GM21576 (cell line): ENCODE measurements at regions not wholly inside any gene's neighbourhood (a gene's known extent, or its start where the extent isn't known, plus 50 kb on each side); places are given as distances from the start of the nearest gene placed in this dataset.
"Not testable (repeated sequence)": the region's sequence is repeated elsewhere in the genome, so short reads cannot be mapped to it uniquely, and the experiment has no call there.

Experiments used
- ATAC-seq: cut with Tn5 transposase; IDR thresholded peaks from one replicate; pipeline ENCODE4 v1.9.1; 2021; ENCODE audit warnings: mild to moderate bottlenecking, moderate library complexity; ENCODE audit not compliant: unreplicated experiment

GRCh38 chr3:26763723-26764122, 141.2 kb downstream of the LRRC3B start:
- ATAC-seq, result no peak

DNA sequence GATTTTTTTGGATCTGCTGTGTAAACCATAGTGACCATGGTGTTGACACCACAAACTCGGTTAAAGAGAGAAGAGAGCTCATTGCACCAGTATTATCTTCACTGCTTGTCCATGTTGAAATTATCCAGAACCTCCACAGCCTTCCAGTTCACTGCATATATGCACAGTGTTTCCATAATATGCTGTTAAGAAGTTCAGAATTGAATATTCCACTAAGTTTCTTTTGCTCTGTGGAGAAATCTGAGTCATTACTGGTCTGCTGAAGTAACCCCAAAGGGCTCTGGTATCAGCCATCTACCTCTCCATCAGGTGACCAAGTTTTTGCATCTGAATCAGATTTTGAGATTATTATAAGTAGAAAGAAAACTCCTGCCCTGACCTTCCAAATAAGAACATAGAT, 143.5 kb downstream of the LRRC3B start:
- ATAC-seq, result no peak

DNA sequence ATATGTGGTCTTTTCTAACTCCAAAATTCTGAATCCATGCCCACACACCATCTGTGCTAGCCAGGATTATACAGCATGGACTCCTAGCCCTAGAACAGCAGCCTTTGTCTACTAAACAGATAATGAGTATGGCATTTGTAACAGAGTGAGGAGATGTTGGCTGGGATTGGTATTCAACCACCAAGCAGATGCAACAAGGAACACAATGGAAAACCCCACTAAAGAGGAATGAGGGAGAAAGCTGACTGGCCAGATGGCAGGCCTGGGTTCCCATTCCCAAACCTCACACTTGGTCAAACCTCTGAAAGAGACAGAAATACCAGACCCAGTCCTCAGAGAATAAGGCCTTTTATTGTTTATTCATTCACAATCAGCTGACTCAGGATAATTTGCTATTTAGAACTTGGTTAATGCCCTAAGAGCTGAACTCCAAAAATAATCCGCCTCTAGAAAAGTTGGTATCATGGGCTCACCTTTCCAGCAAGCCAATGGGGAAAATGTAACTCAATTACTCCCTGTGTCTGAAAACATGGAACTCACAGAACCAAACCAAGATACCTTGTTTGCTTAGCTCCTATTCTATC, 145.6 kb downstream of the LRRC3B start:
- ATAC-seq, result no peak

DNA sequence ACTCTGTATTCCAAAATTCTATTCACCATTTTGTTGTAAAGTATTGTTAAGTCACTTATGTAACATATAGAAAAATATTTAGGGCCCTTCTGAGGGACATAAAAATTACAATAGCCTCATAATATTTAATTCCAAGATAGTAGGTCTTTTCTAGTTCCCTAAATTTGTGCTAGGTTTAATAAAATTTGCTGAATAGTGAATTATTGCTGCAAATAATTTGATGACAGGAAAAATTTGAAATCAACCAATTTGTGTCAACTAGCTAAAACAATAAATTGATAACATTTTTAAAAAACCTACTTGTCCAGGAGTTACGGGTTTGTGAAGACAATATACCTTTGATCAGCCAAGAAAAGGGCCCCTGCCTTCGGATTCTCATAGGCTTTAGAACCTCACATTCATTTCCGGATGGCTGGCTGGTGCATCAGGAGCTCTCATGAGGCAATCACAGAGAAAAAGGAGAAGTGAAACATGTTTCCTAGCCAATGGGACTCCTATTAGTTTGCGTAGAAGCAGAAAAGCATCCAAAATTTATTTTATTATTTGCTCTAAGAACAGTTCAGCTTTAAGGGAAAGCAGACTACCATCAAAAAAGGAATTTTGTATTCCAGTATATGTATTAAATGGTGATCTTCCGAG, 177.2 kb downstream of the LRRC3B start:
- no peak for ATAC-seq

DNA sequence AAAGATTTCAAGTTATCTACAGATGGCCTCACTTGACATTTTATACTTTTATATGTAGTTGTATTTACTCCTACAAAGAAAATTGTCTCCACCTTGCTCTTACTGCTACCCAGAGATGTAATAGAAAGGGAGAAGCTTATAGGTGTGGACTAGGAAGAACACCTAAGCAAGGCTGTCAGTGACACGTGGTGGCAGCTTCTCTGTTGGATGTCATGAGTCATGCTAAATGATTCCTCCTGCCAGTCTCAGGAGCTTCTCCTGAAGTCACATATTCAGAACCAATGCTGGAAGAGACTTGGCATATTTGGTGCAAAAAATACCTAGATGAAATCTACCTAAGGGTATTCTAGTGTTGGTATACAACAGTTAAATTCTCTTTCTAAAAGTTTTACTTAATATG, 184.7 kb downstream of the LRRC3B start:
- no peak for ATAC-seq

- ATAC-seq, result no peak
Measured at GRCh38 chr3:26825454-26825853, 202.9 kb downstream of the LRRC3B start.

DNA sequence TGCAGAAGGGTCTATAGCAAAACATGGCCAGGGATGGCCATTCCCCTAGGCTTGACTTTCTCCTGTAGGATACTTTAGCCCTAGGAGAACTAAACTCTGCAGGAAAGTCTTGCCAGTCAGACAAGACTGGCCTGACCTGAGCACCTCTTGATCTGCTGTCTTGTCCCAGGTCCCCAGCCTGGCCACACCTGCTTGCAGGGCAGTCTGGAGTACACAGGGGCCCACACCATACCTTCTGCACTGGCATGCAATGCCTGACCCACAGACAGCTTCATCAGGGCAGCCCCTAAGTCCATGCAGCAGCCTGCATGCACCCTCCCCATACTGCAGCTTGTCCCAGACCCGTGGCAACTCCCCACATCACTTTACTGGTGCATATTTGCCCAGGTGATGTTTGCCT, 204.6 kb downstream of the LRRC3B start:
- ATAC-seq, result no peak

GRCh38 chr3:26838026-26838425, 215.5 kb downstream of the LRRC3B start:
- no peak for ATAC-seq

DNA sequence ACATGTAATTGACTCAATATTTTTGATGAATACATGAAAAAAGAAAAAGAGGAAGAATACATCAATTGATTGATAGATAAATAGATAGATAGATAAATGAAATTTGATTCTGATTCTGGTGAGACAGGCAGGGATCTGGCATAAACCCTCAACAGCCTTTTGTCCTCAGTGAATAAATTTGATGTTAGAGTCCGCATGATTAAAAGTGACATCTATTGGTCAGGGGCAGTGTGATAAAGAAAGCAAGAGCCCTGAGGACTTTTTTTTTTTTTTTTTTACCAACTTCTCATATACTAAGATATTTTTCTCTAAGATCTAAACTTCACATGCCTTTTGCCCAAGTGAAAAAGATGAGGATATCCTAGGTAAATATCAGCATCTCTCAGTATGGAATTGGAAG, 216.4 kb downstream of the LRRC3B start:
- no peak for ATAC-seq

- ATAC-seq, result no peak
Measured at GRCh38 chr3:26840272-26840870, 217.8 kb downstream of the LRRC3B start.

DNA sequence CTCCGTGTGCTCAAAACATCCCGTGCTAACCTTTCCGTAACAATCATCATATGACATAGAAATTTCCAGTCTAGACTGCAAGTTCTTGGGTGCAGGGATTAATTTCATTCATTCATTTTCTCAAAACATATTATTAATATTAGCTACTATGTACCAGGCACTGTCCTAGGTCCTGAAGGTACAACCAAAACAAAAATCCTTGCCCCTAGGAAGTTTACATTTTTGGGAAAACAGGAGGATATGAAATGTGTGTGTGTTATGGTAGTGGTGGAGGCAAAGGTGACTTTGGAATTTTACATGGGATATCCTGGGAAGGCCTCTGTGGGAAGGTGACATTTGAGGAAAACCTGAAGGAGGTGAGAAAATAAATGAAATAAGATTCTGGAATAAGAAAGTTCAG, 222.6 kb downstream of the LRRC3B start:
- no peak for ATAC-seq

- ATAC-seq, result no peak
Measured at GRCh38 chr3:26847680-26848079, 225.1 kb downstream of the LRRC3B start.

DNA sequence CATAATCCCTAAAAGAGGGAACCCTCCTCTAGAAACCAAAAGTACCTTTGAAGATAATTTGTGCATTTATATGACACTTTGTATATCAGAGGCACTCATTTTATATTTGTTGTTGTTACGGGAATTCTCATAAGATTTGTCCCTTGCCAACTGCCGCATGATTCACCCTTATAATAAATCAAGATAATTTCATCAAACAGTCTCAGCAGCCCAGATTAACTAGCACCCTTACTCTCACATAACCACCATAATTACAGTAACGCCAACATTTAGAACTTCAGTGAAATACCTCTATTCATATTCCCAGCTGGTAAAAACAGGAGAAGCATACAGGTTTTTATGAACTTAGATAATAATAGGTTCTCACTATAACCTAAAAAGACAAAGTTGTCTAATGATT, 271.9 kb downstream of the LRRC3B start:
- ATAC-seq, result no peak

DNA sequence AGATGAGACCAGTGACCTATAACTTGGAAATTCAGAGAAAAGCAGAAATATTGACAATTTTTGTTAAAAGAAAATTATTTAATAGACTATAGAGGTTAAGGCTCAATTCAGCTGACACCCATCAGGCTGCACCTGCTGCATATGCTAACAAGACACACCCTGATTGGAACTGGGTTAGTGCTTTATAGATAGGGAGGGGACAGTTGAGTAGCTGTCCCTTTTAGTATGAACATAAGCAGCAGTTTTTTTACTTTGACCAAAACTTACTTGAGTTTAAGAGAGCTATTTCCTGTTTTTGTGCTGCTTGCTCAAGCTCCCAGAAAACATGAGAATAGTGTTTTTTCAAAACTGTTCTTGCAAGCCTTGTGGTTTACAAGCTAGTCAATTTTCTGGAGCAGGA, 292.6 kb downstream of the LRRC3B start:
- ATAC-seq, result no peak

- no peak for ATAC-seq
Measured at GRCh38 chr3:26920646-26921478, 298.3 kb downstream of the LRRC3B start.

DNA sequence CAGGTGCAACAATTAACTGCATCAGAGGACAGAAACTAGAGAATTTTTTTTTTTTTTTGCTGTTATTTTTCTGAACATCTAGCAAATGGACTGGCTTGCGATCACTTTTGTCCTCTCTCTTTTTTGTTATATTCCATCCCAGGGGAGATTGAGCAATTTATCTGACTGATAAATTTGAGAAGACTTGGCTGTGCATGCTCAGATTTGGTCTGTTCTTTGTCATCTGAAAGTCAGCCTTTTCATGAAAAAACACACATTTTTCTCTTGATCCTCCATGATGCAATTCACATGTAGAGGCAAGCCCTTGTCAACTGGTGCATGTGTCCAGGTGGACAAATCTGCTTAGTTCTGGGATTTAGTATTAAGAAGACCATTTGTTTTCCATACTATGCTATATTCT, 309.3 kb downstream of the LRRC3B start:
- ATAC-seq, result no peak

- no peak for ATAC-seq
Measured at GRCh38 chr3:26932752-26933151, 310.2 kb downstream of the LRRC3B start.

GRCh38 chr3:26945480-26945879, 322.9 kb downstream of the LRRC3B start:
- not testable (repeated sequence) for ATAC-seq

DNA sequence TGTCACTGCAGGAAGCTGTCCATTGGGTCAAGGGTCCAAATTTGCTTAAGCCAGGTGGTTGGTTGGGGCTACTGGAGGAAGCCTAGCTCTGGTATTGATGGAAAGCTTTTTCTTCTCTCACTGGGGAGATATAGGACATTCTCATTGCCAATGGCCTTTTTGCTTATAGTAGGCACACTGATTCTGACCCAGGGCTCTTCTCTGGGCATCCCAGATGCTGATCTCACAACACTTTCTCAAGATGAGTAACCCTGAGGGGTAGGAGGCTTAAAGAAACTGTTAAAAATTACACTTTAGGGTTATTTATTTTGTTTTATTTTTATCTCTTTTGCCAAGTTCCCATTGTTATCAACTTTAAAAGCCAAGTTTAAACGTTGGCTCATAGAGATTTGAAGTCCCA, 337.8 kb downstream of the LRRC3B start:
- ATAC-seq, result peak; percentile 31

DNA sequence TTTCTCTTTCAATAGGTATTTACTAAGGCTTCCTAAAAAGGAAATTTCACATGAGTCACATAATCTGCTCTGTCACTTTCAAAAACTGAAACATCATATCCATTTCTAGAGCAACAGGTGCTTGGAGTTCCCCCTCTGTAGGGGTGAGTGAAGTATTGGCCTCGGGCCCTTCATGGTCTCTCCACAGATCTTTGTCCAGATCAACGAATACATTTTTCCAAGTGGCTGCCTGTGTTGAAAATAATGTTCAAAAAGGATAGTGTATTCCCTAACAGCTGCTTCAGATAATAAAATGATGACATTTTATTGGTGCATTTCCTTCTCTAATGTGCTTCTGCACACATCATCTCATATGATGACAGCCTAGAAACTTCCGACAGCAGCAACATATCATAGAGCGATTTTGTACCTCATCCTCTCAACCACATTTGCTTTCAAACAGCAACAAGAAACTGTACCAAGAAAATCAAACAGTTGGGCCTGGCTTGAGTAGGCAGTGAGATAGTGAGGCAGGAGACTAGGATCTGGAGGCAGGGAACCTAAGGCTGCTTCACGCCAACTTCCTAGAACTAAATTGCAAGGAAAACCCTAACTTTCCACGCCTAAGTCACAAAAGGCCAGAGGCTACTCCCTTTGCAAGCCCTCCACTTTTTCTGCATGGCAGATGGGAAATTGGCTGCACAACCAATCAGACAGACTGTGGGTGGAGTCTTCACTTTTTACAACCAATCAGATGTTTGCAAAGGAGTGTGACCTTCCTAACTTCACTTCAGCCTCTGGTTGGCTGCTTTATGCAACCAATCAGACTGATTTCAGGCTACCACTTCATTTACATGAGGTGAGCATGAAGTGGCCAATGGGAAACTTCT, 340.2 kb downstream of the LRRC3B start:
- peak; percentile 95 for ATAC-seq

DNA sequence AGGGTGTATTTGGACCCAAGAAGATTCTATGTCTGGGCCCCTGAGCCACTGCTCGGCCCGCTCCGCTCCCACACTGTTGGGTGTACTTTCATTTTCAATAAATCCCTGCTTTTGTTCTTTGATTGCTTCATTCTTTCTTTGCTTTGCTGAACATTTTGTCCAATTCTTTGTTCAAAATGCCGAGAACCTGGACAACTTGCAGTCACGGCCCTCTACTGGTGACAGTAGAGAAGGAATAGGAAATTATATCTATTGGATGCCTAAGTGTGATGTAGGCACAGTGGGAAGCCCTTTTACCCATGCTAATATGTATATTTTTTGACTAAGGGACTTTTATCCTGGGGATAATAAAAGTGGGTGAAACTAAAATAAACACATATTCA, 340.8 kb downstream of the LRRC3B start:
- ATAC-seq, result no peak
